GM19395 (cell line): ENCODE measurements at regions not wholly inside any gene's neighbourhood (a gene's known extent, or its start where the extent isn't known, plus 50 kb on each side); places are given as distances from the start of the nearest gene placed in this dataset.

Experiments used
- ATAC-seq: cut with Tn5 transposase; IDR thresholded peaks from one replicate; pipeline ENCODE4 v1.9.1; 2021; ENCODE audit warnings: mild to moderate bottlenecking, moderate library complexity; ENCODE audit not compliant: unreplicated experiment

DNA sequence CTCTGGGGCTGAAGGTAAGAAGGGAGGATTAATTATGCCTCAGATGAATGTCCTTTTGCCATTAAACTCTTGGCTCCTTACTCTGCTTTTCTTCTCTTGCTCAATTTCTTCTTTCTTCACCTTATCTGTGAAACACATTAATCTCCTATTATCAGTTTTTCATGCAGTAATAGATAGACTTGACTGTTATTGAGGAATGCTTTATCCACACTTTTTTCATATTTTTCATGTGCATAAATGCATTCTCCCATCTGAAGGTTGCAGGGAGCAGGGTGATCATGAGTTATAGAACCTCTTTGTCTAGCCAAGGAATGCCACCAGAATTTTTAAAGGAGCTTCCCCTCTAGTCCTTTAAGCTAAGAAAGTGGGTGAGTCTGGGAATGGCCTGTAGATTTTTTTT, 66.4 kb upstream of the CD180 start:
- no peak for ATAC-seq

DNA sequence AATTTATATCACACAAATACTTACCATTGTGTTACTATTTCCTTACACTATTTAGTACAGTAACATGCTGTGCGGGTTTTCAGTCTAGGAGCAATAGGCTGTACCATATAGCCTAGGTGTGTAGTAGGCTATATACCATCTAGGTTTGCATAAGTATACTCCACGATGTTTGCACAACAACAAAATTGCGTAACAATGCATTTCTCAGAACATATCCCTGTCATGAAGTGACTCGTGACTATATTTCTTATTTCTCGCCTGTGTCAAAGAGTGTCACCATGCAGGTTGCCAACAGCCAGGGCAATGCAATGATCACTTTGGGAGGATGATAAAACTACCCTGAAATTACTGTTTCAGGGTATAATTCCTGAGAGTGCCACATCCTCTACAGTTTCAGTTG, 65.6 kb upstream of the CD180 start:
- ATAC-seq: no peak

DNA sequence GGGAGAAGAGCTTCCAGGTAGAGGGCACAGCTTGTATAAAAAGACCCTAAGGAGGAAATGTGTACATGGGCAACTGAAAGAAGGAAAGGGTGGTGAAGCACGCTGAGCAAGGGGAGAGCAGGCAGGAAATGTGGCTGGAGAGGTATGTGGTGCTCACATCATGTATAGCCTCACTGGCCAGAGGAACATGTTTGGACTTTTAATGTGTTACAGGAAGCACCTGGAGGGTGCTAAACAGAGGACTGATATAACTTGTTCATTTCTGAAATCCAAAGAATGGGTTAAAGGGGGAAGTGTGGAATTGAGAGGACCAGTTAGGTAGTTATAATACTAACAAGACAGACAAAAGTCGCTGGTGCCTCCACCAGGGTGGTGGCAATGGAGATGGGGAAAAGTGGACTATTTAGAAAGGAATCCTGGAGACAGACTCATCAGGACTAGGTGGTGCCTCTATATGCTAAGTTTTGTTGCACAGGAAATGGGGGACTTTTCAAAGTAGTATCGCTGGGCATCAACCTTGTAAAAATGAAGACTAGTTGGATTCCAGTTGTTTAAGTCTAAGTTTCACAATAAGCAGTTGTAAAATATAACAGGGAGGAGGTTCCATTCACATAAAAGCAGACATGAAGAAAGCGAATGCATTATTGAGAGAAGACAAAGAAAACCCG, 63.1 kb upstream of the CD180 start:
- ATAC-seq: no peak

DNA sequence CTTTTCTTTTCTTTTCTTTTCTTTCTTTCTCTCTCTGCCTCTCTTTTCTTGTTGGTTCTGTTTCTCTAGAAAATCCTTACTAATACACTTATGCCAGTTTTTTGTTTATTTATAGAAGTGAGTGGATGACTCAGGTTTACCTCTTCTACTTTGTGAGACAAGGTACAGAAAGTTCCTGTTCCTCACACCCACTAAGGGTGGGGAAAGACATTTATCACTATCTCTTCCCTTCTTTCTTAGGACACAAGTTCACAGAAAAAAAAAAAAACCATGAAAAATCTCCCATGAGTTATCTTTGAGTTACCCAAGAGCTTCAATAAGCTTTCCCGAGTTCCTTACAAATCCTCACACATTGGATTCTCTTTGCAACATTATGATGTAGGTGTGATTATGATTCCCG, 60.9 kb upstream of the CD180 start:
- no peak for ATAC-seq

DNA sequence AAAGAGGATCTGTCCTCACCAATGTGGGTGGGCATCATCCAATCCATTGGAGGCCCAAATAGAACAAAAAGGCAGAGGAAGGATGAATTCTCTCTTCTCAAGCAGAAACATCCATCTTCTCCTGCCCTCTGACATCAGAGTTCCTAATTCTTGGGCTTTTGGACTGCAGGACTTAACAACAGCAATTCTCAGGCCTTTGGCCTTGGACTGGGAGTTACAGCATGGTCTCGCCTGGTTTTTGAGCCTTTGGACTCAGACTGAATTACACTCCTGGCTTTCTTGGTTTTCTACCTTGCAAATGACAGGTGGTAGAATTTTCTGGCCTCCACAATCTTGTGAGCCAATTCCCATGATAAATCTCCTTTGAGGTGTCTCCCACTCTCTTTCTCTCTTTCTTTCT, 60.5 kb upstream of the CD180 start:
- ATAC-seq: no peak

DNA sequence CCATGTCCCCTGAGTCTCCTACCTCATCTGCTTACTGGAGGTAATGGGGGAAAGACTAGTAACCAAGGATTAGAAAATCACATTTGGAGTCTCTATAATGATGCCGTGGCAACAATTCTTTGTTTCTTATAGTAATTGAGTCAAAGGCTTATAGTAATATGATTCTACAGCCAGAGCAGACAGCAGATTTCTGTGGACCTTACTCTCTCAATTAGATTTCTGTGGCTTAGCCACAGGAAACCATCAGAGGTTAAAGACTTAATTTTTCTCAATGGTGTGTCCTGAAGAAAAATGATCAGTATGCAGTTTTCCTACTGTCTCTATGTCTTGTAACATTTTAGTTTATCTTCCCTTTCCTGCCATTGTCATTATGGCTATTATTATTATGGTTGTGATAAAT, 59.3 kb upstream of the CD180 start:
- no peak for ATAC-seq

DNA sequence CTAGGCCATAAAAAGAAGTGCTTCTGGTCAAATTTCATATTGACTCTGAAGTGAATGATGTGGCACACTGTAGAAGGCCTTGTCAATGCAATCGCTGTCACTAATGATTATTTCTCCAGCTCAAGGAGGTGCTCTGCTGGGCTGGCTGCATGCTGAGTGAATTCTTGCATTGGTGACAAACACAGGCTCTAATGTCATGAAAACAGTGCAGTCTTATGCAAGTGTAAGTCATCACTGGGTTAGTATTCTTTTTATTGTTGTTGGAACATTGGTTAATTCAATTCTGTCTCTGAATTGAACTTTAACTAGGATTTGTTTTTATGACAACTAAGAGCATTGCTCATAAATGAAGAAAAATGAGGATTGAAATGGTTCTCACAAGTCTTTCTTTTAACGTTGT, 57.3 kb upstream of the CD180 start:
- ATAC-seq: no peak

DNA sequence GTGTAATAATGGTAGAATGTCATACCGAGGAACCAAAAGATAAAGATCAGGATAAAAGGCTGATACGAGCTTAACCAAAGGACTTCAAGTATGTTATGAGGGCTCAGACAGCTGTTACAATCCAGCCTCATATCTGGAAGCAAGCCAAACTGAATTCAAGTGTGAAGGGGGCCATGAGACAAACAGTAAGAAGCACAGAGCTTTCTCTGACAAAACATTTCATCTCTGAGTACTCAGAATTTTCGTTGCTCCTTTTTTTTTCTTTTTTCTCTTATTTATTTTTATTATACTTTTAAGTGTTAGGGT, 52.9 kb upstream of the CD180 start:
- no peak for ATAC-seq

DNA sequence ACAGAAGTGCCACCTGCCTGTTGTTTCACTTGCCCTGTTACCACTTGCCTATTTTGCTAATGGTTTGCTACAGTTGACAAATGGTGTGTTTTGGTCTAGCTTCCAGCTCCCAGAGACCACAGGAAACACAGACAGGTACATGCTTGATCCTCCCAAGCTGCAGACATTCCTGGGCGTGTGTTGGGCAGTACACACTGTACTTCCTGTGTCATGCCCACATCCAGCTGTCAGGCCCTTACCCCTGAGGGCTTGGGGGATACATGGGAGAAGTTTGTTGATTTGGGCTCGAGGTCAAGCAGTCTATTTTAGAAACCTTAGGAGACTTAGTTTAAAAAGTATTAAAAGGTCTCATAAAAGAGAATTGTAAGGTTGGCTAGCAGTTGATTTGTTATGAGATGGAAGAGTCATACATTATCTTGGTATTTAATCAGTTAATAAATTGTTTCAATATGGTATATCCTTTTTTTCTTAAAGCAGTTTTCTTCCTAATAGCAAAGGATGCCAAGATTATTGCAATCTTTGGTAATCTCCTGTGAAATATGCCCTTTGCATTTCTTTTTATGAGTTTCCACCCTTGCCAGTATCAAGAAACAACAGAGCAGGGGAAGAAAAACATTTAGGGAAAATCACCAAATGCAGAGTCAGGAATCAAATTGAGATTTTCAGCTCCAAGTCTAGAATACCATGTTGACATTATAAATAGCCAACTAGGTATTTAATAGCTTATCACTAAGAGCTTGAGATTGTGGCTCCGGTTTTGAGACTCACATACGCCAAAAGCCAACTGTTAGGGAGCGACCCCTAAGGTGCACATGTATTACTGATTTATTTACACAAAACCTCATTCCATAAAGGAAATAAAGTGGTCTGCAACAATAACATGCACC, 52.3 kb upstream of the CD180 start:
- ATAC-seq: no peak

DNA sequence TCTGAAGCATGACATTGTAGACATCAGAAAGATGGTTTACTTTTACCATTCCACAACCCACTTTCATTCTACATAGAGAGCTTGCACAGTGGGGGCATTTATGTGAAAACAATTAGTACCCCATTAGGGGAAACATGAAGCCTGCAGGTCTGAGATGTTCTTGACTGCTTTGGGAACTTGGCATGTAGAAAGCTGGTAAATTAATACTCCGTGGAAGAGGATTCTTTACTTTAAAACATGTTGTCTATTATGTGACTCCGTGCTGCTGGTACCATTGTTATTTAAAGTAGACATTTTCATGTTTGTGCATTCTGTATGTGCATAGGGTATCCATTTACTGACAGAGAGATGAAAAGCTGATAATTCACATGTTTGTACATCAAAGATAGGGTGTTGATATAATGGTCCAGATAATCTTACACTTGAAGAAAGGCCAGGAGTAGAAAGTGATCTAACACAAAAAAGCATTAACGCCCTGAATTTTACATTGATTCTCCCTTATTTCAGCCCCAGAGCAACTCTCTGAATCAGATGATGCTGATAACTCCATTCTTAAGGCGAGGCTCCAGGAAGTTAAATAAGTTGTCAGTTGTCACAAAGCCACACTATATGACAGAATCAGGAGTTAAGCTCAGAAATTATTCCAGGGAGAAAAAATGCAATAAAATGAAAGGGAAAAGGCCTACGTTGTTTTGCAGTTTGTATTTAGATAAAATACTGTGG, 50.1 kb upstream of the CD180 start:
- ATAC-seq: no peak
